ENCODE measurements at regions not wholly inside any gene's neighbourhood (a gene's known extent, or its start where the extent isn't known, plus 50 kb on each side); places are given as distances from the start of the nearest gene placed in this dataset.

- DNase-seq (ENCODE audit: low read depth): no peak
Observed at GRCh38 chr14:65934070-65934435, 521.5 kb downstream of the FUT8 start.

GRCh38 chr14:65936342-65936975 lies 523.9 kb downstream of the FUT8 start:
- no peak for DNase-seq (ENCODE audit: low read depth)

GRCh38 chr14:65937079-65937959 lies 524.8 kb downstream of the FUT8 start:
- no peak for DNase-seq (ENCODE audit: low read depth)

- no peak for DNase-seq (ENCODE audit: low read depth)
Observed at GRCh38 chr14:65937960-65938316, 525.4 kb downstream of the FUT8 start.

GRCh38 chr14:65938738-65939137 lies 526.2 kb downstream of the FUT8 start:
- DNase-seq (ENCODE audit: low read depth): no peak

- no peak for DNase-seq (ENCODE audit: low read depth)
Observed at GRCh38 chr14:65939184-65939583, 526.7 kb downstream of the FUT8 start.

- DNase-seq (ENCODE audit: low read depth): no peak
Observed at GRCh38 chr14:65940056-65940735, 527.7 kb downstream of the FUT8 start.

DNA sequence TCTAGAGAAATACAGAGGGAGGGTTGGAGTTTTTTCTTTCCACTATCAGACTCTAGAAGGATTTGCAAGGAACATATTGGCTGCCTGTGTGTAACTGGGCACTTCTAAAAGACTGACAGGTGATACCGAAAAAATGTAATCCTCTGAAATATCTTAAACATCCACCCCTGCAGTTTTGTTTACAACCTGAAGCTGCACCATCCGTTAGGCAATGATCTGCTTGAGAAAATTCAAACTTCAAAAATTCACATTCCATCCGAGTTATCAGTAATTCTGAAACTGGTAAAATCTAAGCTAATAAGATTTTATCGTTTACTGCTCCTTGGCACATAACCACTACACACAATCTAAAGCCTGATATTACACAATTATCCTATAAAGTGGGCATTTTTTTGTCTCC lies 528.6 kb downstream of the FUT8 start:
- DNase-seq (ENCODE audit: low read depth): no peak

GRCh38 chr14:65943150-65943549 lies 530.6 kb downstream of the FUT8 start:
- DNase-seq (ENCODE audit: low read depth): no peak

GRCh38 chr14:65943916-65944410 lies 531.4 kb downstream of the FUT8 start:
- DNase-seq (ENCODE audit: low read depth): no peak

- no peak for DNase-seq (ENCODE audit: low read depth)
Observed at GRCh38 chr14:65945327-65945726, 532.8 kb downstream of the FUT8 start.

DNA sequence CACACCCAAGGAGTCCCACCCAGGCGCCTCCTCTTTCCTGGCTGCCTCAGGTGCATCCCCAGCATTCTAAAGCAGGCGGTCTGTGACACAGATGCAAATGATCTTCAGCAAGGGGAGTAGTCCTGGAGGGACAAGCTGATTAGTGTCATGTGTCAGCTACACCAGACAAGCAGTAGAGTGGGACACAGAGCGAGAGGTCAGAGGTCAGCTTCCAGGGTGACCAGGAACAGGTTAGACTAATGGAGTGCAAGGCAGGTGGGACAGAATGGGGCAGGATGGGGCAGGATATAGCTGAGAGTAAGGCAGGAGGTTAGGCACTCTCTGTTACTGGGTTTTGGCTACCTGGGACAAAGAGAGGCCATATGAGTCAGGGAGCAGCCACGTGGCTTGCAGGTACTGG lies 534.0 kb downstream of the FUT8 start:
- DNase-seq (ENCODE audit: low read depth): no peak

- no peak for DNase-seq (ENCODE audit: low read depth)
Observed at GRCh38 chr14:65948302-65948701, 535.8 kb downstream of the FUT8 start.

DNA sequence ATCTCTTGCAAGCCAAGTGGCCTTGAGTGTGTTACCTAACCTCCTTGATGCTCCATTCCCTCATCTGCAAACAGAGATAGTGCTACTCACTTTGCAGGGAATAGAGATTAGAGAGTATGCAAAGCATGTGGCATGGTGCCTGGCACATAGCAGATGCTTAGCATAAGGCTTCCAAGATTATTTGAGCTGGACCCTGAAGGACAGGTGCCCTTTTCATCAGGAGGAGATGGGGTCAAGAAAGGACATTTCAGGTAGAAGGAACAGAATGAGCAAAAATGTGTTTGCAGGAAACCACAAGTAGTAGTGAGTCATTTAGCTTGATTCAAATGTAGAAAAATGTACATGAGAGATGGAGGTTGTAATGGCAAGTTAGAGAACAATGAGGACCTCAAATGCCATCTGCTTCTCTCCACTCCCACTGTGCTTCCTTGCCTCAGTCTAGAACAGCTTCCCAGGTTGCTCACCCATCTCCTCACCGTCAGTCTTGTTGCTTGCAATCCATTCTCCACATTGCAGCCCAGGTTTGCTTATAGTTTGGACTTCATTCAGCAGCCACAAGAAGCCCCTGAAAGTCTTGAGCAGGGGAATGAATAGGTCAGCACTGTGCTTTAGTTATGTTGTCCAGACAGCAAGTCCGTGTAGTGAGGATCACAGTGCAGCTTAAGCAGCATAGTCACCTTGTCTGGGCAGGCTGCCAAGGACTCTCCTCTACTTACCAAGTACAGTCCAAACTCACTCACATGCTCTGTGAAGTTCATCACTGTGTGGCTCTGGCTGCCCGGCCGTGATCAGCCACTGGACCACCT lies 536.3 kb upstream of the CCDC196 start:
- DNase-seq (ENCODE audit: low read depth): no peak

DNA sequence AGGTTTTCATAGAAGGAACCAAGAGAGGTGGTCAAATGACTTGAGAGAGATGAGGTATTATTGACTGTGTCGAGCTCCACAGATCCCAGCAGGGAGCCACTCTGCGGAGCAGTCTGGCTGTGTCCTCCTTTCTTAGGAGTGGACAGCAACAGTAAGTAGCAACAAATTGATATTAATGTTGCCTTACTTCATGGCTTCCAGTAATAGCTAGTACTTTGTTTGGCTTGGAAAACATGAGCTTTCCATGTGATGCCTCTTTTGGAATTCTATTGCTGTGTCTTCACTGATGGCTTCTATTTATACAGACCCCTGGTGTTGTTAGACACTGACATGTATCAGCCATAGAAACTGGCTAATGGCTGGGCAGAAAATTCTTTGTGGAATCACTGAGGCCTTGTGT lies 531.2 kb upstream of the CCDC196 start:
- DNase-seq (ENCODE audit: low read depth): no peak

GRCh38 chr14:65957631-65958205 lies 528.5 kb upstream of the CCDC196 start:
- DNase-seq (ENCODE audit: low read depth): no peak

DNA sequence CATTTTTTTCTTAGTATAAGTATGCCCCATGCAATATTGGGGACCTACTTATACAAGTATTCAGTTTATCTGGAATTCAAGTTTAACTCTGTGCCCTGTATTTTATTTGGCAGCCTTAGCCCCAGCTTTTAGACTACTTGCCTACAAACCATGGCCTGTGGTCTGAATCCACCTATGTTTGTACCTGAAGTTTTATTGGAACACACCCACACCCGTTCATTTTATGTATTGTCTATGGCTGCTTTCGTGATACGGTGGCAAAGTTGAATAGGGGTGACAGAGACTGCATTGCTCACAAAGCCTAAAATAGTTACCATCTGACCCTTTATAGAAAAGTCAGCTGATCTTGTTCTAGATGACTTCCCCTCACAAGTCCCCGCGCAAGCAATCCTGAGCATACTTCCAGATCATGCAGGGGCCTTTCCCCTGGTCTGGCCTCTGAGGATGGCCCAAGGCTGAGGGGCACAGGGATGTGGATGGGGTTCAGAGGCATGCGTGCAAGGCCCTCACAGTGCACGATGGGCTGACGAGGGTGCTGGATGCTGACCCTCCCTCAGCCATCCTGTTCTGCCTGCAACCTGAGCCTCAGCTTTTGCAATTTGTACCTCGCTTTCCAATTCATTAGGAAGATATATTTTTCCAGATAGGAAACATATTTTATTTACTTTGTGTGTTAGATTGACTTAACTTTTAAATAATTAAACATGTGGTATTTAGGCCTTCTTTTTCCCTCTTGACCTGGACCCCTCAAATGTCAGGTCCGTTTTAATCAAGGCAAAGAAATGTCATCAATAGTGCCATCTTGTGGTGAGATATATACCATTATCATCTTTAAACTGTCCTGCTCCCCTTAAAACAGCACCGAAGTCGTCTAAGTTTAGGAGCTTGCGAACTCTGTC lies 527.3 kb upstream of the CCDC196 start:
- no peak for DNase-seq (ENCODE audit: low read depth)

DNA sequence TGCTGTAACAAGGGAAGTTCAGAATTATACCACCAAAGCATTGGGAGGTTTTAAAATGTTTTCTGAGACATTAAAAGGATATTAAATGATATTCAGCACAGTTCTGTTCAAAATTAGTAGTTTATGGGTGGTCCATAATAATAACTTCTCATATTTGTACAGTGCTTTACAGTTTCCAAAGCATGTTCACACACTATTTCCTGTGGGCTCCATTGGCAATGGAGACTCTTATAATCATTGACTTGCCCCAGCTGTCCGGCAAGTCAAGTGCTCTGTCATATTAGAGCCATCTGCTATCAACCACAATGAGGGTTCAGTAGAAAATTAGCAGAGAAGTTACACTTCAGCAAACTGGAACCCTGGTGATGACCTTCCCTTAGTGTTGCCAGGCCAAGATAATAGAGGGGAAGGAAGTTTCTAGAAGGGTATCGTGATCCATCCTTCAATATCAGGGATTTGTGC lies 526.6 kb upstream of the CCDC196 start:
- DNase-seq (ENCODE audit: low read depth): no peak

DNA sequence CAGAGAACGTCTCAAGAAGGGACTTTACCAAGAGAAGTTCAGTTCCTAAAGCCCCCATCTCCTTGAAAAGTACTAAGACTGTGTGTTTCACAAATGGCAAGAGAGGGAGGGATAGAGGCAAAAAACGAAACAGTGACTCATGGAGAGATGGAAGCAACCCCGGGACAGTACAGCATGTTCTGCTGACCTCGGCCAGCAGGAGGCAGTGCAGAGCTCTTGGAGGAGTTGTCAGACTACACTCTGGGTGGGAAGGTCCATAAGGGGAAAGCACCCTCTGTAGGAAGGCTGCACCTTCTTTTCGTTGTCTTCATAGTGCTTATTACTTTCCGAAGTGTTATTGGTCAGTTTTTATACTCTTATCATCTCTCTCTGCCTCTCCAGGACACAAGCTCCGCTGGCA lies 525.2 kb upstream of the CCDC196 start:
- DNase-seq (ENCODE audit: low read depth): peak; percentile 52

GRCh38 chr14:65962952-65963351 lies 523.2 kb upstream of the CCDC196 start:
- no peak for DNase-seq (ENCODE audit: low read depth)

- no peak for DNase-seq (ENCODE audit: low read depth)
Observed at GRCh38 chr14:65964366-65964765, 521.8 kb upstream of the CCDC196 start.

Data from T follicular helper cell (primary cell).